GM19397 (cell line): ENCODE measurements at regions not wholly inside any gene's neighbourhood (a gene's known extent, or its start where the extent isn't known, plus 50 kb on each side); places are given as distances from the start of the nearest gene placed in this dataset.
A peak's percentile ranks its signal among the peaks of the same experiment; 100 is the strongest.

ENCODE experiments used
- ATAC-seq: cut with Tn5 transposase; IDR thresholded peaks from one replicate; pipeline ENCODE4 v1.9.1; 2021; ENCODE audit warnings: mild to moderate bottlenecking, moderate library complexity; ENCODE audit not compliant: unreplicated experiment

DNA sequence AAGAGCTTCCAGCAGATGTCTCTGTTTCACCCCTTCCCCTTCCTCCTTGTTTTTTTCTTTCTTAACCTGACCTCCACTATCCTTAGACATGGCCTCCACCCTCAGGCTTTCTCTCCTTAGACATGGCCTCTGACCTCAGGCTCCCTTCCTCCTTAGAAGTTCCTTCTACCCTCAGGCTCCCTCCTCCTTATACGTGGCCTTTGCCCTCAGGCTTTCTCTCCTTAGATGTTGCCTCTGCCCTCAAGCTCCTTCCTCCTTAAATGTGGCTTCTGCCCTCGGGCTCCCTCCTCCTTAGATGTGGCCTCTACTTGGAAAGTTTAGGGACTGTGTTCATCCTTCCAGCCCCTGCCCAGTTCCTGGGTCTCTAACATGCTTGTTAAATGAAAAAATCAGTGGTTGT is 180.4 kb upstream of the S1PR3 start:
- no peak for ATAC-seq

DNA sequence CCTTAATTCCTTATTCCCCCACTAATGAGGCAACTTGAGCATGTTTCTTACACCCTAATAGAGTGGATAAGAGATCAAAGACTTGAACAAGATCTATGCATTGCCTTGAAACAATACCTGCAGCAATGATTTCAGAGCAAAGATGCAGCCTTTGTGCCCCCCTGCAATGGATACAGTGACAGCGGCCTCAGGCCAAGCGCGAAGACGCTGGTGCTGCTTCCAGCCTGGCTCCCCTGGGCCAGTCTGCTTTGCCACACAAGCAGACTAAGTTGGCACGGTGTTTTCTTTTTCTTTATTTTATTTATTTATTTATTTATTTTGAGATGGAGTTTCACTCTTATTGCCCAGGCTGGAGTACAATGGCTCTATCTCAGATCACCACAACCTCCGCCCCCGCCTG is 179.8 kb upstream of the S1PR3 start:
- ATAC-seq, result no peak

DNA sequence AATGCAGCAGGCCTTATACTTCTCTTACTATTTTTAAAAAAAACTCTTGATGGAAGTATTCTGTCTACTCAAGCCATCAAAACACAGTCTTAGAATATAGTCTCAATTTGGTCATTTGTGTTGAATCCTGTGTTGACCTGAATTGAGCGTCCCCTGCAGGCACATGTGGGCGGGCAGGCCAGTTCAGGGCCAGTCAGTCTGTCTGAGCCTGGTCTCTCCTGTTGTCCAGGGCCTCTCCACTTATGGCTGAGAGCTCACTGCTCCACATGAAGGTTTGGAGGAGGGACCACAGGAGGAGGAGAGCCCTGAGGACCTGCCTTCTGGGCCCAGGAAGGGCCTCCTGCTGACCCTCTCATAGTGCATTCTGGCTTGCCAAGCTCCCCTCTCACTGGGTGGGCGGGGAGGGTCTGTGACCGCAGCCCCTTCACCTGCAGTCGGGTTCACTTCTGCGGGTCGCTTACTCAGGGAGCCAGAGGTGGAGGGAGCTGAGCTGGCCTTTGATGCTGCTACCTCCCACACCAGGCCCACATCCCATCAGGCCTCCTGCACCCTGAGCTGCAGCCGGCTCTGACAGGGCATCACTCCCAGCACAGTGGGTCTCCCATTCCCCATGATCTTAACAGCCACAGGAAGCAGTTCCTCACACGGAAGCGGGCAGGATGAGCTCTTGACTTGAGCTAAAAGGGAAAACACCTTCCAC is 178.2 kb upstream of the S1PR3 start:
- no peak for ATAC-seq

- no peak for ATAC-seq
Measured at GRCh38 chr9:88813638-88814209, 177.5 kb upstream of the S1PR3 start.

GRCh38 chr9:88814577-88814976 is 176.7 kb upstream of the S1PR3 start:
- no peak for ATAC-seq

DNA sequence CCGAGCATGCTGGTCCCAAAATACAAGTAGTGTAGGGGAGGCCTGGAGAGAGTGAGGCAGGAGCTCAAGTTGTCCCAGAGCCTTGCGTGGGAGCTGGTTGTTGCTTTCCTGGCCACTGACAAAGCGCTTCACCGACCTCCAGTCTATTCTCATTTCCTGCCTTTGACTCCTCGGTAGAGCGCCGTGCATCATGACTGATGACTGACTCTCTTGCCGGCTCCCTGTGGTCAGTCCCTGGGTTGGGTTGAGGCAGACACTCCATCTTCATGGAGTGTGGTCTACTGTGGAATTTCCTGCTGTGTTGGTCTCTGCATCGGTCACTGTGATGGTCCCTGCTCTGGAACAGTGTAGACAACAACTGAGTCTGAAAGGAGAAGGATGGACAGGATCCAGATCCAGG is 175.1 kb upstream of the S1PR3 start:
- ATAC-seq, result no peak

- ATAC-seq, result no peak
Measured at GRCh38 chr9:88816591-88816990, 174.7 kb upstream of the S1PR3 start.

DNA sequence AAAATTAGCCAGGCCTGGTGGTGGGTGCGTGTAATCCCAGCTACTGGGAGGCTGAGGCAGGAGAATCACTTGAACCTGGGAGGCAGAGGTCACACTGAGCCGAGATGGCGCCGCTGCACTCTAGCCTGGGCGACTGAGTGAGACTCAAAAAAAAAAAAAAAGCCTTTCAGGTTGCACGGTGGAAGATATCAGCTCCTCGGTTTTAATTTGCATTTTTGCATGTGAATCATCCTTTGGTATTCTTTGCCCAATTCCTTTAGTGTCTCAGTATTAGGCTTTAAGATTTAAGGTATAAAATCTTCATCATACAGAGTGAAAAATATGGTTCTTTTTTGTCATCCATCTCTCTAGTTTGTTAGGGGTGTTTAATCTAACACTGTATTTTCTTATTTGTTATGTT is 173.6 kb upstream of the S1PR3 start:
- no peak for ATAC-seq

GRCh38 chr9:88818495-88819201 is 172.6 kb upstream of the S1PR3 start:
- no peak for ATAC-seq

- no peak for ATAC-seq
Measured at GRCh38 chr9:88819476-88819875, 171.8 kb upstream of the S1PR3 start.

GRCh38 chr9:88820055-88820454 is 171.2 kb upstream of the S1PR3 start:
- no peak for ATAC-seq

GRCh38 chr9:88821033-88821745 is 170.1 kb upstream of the S1PR3 start:
- ATAC-seq, result no peak

DNA sequence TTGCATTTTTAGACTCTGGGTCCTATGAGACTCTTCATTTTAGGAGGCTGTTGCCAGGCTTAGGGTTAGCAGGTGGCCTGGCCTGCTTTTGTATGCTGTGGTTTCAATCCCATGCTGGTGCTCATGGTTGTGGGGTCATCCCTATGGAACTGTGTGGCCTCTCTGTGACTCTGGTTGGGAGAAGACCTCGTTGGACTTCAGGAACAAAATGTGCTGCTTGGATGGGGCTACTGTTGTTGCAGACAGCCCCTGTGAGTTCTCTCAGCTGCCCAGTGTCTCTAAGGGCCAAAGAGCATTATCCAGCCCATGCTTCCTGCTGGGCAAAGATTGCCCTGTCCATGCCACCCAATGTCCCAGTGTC is 169.5 kb upstream of the S1PR3 start:
- ATAC-seq, result no peak

DNA sequence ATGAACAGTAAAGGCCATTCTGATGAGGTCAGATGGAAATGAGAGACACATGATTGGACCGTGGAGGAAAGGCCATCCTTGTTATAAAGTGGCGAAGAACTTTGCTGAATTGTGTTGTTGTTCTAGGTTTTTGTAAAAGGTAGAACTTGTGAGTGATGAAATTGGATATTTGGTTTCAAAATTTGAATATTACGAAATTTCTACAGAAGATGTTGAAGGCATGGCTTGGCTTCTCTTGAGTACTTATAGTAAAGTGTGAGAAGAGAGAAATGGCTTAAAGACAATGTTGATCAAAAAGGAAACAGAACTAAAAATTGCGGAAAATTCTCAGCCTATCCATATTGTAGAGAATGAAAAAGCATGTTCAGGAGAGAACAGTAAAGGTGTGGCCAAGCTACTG is 166.6 kb upstream of the S1PR3 start:
- no peak for ATAC-seq

DNA sequence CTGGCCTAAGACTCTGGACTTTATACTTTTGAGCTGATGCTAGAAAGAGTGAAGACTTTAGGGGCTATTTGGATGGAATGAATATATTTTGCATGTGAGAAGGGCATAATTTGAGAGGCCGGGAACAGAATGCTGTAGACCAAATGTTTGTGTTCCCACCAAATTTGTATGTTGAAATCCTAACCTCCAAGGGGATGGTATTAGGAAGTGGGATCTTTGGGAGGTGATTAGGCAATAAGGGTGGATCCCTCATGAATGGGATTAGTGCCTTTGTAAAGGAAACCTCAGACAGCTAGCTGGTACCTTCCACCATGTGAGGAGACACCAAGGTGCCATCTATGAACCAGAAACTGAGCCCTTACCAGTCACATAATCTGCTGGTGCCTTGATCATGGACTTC is 165.1 kb upstream of the S1PR3 start:
- ATAC-seq, result no peak

GRCh38 chr9:88826771-88827181 is 164.5 kb upstream of the S1PR3 start:
- no peak for ATAC-seq

- ATAC-seq, result no peak
Measured at GRCh38 chr9:88828018-88828417, 163.2 kb upstream of the S1PR3 start.

GRCh38 chr9:88828492-88828974 is 162.7 kb upstream of the S1PR3 start:
- no peak for ATAC-seq

DNA sequence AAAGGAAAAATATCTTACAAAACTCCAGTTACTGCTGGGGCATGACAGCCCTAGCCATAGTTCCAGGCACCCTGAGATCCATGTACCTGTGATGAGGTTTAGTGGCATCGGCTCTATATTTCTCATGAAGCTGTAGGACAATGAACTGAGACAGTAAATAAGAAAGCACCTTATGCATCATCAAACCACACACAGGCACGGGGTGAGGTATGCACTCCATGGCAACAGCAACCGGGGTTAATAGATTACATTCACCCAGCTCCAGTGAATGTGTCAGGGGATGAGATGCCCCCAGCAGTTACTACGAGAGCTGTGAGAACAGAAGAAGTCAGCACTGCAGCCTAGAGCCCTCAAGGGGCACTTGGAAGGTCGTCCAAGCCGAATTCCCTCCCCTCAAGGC is 162.0 kb upstream of the S1PR3 start:
- peak; percentile 61 for ATAC-seq

DNA sequence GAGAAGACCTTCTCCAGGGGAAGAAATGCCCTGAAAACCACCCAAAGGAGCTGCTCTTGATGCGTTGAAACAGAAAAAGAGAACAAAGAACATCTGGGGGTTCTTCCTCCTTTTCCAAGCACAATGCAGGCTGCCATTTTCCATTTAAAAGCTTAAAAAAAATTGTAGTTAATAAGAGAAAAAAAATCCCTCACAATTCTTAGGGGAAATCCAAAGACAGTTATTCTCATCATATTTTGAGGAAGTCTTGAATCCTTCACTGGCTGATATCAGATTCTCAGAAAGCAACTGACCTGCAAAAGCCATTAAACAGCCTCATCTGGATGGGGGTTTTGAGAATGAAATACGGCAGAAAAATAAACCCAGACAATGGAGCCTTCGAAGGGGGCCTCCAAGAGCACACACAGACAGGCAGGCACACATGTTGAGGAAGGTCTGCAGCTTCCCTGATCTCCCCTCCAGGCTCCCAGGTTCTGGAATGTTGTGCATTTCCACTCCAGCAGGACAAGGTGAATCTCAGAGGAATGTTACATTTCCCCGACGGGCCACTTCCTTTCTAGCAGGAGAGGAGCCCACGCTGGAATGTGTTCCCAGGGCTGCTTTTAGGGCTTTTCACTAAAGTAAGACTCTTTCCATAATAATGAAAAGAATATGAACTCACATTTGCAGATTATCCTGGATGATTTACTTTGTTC is 159.4 kb upstream of the S1PR3 start:
- ATAC-seq, result no peak

GRCh38 chr9:88833946-88834345 is 157.3 kb upstream of the S1PR3 start:
- ATAC-seq, result no peak
